A673 (cell line): ENCODE measurements at regions not wholly inside any gene's neighbourhood (a gene's known extent, or its start where the extent isn't known, plus 50 kb on each side); places are given as distances from the start of the nearest gene placed in this dataset.

Experiments
- BruUV-seq: library from RNA; stranded (reverse); fragments of 400-500 nt; replicated peaks from 2 replicates; lab custom pipeline; 2021; lab: Mats Ljungman, UMichigan
- CTCF ChIA-PET: fragments of 300-600 bp; sonication (Branson Sonifier 250); formaldehyde crosslinking; loops from one replicate; lab custom pipeline; 2022; ENCODE audit warnings: antibody characterized with exemption; lab: Charles Lee
- POLR2A ChIA-PET: fragments of 300-600 bp; sonication (Branson Sonifier 250); formaldehyde crosslinking; loops from one replicate; lab custom pipeline; 2022; ENCODE audit warnings: antibody characterized with exemption; ENCODE audit not compliant: low non-redundant PET; lab: Charles Lee
- DNase-seq: peaks from one replicate; pipeline ENCODE4 v3.0.0-alpha.2; 2015; ENCODE audit warnings: low spot score
- H3K27ac ChIP-seq: fragments of 200-600 bp; sonication (generic); 2 replicates; pipeline ENCODE4 v1.5.1; 2016; ENCODE audit warnings: mixed run types, low read depth, mild to moderate bottlenecking, mixed read lengths, antibody characterized with exemption, low read length; ENCODE audit not compliant: poor library complexity, severe bottlenecking
- H3K27me3 ChIP-seq: fragments of 200-600 bp; sonication (generic); replicated peaks from 2 replicates; pipeline ENCODE4 v1.6.1; 2017; ENCODE audit warnings: mixed run types, low read depth, mild to moderate bottlenecking, mixed read lengths, antibody characterized with exemption, low read length; ENCODE audit not compliant: insufficient read depth, poor library complexity
- H3K36me3 ChIP-seq: fragments of 200-600 bp; sonication (generic); 2 replicates; pipeline ENCODE4 v1.6.1; 2016; ENCODE audit warnings: mixed run types, mild to moderate bottlenecking, mixed read lengths, antibody characterized with exemption, low read length; ENCODE audit not compliant: insufficient read depth, poor library complexity, severe bottlenecking
- H3K4me1 ChIP-seq: fragments of 200-600 bp; sonication (generic); 2 replicates; pipeline ENCODE4 v1.6.1; 2017; ENCODE audit warnings: mixed run types, mild to moderate bottlenecking, mixed read lengths, antibody characterized with exemption, low read length; ENCODE audit not compliant: insufficient read depth, poor library complexity, severe bottlenecking
- H3K4me3 ChIP-seq: fragments of 200-600 bp; sonication (generic); 2 replicates; pipeline ENCODE4 v1.5.1; 2016; ENCODE audit warnings: low read depth, mixed run types, mild to moderate bottlenecking, mixed read lengths, low read length; ENCODE audit not compliant: poor library complexity, severe bottlenecking
- H3K9me3 ChIP-seq: fragments of 200-600 bp; sonication (generic); 2 replicates; pipeline ENCODE4 v1.6.1; 2016; ENCODE audit warnings: mixed run types, low read depth, mild to moderate bottlenecking, mixed read lengths, antibody characterized with exemption, low read length; ENCODE audit not compliant: poor library complexity, severe bottlenecking
- CTCF ChIP-seq: fragments of 300-800, 200-600 bp; sonication (generic); conservative IDR thresholded peaks from 2 replicates; pipeline ENCODE4 v1.5.1; 2017; ENCODE audit warnings: low read depth, mild to moderate bottlenecking, antibody characterized with exemption, low read length, moderate library complexity, mixed read lengths
- EZH2 ChIP-seq: fragments of 200-600 bp; sonication (generic); IDR thresholded peaks from 2 replicates; pipeline ENCODE4 v1.6.1; 2017; ENCODE audit warnings: borderline replicate concordance, low read depth, mild to moderate bottlenecking, mixed read lengths, antibody characterized with exemption, low read length; ENCODE audit not compliant: poor library complexity, severe bottlenecking
- intact Hi-C: fragments of 100-400 bp; cut with micrococcal nuclease; formaldehyde crosslinking; loops from one replicate; pipeline ENCODE4 v1.10.0; 2022; ENCODE audit not compliant: unreplicated experiment

GRCh38 chr2:223369889-223370288, 232.3 kb downstream of the SCG2 start:
- H3K27me3 ChIP-seq = no peaks in the 10 kb centered on the region
- H3K36me3 ChIP-seq = no peaks in the 10 kb centered on the region
- TF ChIP-seq CTCF (no peak), EZH2 (no peak)
- intact Hi-C loops = no loop called here
- DNase-seq = no peak
- no peaks in the 10 kb centered on the region for H3K9me3 ChIP-seq
- H3K27ac ChIP-seq = no peak overlapping the region
- ChIA-PET CTCF (no interaction called here), POLR2A (no interaction called here)
- no TSS peak for BruUV-seq
- H3K4me1 ChIP-seq = no peaks in the 10 kb centered on the region
- H3K4me3 ChIP-seq = no peak overlapping the region

GRCh38 chr2:223383315-223383714, 218.8 kb downstream of the SCG2 start:
- ChIA-PET CTCF (no interaction called here), POLR2A (no interaction called here)
- Histone ChIP-seq H3K4me1 (no peaks in the 10 kb centered on the region), H3K4me3 (no peak overlapping the region), H3K27me3 (no peaks in the 10 kb centered on the region), H3K36me3 (no peaks in the 10 kb centered on the region), H3K9me3 (no peaks in the 10 kb centered on the region), H3K27ac (no peak overlapping the region)
- intact Hi-C loops = no loop called here
- TF ChIP-seq CTCF = no peak
- BruUV-seq = no TSS peak
- no peak for DNase-seq

GRCh38 chr2:223386189-223386588, 216.0 kb downstream of the SCG2 start:
- POLR2A ChIA-PET = no interaction called here
- intact Hi-C loops = no loop called here

More at GRCh38 chr2:223386189-223386588, 216.0 kb downstream of the SCG2 start:
- CTCF ChIA-PET = no interaction called here
- Histone ChIP-seq H3K4me3 (no peak overlapping the region), H3K27me3 (no peaks in the 10 kb centered on the region), H3K27ac (no peak overlapping the region), H3K4me1 (no peaks in the 10 kb centered on the region), H3K9me3 (no peaks in the 10 kb centered on the region), H3K36me3 (no peaks in the 10 kb centered on the region)
- no peak for DNase-seq
- TF ChIP-seq CTCF (no peak), EZH2 (no peak)
- BruUV-seq = no TSS peak
